K562 (cell line): ENCODE measurements at regions not wholly inside any gene's neighbourhood (a gene's known extent, or its start where the extent isn't known, plus 50 kb on each side); places are given as distances from the start of the nearest gene placed in this dataset.
"Not testable (repeated sequence)": the region's sequence is repeated elsewhere in the genome, so short reads cannot be mapped to it uniquely, and the experiment has no call there.

Experiments used
- ATAC-seq: fragments of 200-7000 bp; cut with Tn5 transposase; 3 replicates; pipeline ENCODE4 v1.9.1; 2020; ENCODE audit warnings: moderate library complexity
- BruUV-seq: library from RNA; stranded (reverse); fragments of 400-500 nt; replicated peaks from 2 replicates; lab custom pipeline; 2021; lab: Mats Ljungman, UMichigan
- CTCF ChIA-PET: fragments of 300-600 bp; formaldehyde crosslinking; extraction: SDS; loops from one replicate; lab custom pipeline; 2021; ENCODE audit warnings: low intra/inter-chr PET ratio; lab: Yijun Ruan, JAX
- POLR2A ChIA-PET: fragments of 300-600, 350-650 bp; sonication (Branson Sonifier 250); formaldehyde crosslinking; extraction: SDS; loops from one replicate; lab custom pipeline; 2021; ENCODE audit warnings: antibody characterized with exemption, inconsistent platforms; lab: Yijun Ruan, JAX
- DNase-seq, 4 experiments: peaks; one replicate each; pipeline versions ENCODE4 v3.0.0 to v3.0.0-alpha.2; 2011 to 2018; ENCODE audit warnings: low spot score in 3 of 4, mixed read lengths in 3 of 4; ENCODE audit errors: extremely low read depth in 1 of 4
- FAIRE-seq: peaks from 2 replicates; lab custom pipeline; 2011; peaks lifted over from hg19 to GRCh38; lab: Jason Lieb, UNC
- H2AFZ ChIP-seq: 2 replicates; pipeline ENCODE4 v1.6.0; 2011; ENCODE audit warnings: low read depth, low read length, control low read depth, inconsistent platforms
- H3K27ac ChIP-seq: fragments of 200-600 bp; 3 replicates; pipeline ENCODE4 v1.8.0; 2011; ENCODE audit warnings: low read depth, mild to moderate bottlenecking, control low read depth, inconsistent platforms, low read length, moderate library complexity, mixed read lengths; ENCODE audit errors: extremely low read depth
- H3K27me3 ChIP-seq, 2 experiments: fragments of 300-600 bp in 1 of 2; 2 replicates in 1 of 2; 3 replicates in 1 of 2; pipeline versions ENCODE4 v1.6.0 to v1.8.0; 2011; ENCODE audit warnings: inconsistent platforms in 2 of 2, low read length in 2 of 2, mild to moderate bottlenecking in 1 of 2, mixed read lengths in 1 of 2, moderate library complexity in 1 of 2; ENCODE audit not compliant: control insufficient read depth in 2 of 2, insufficient read depth in 2 of 2
- H3K36me3 ChIP-seq: fragments of 300-600 bp; 3 replicates; pipeline ENCODE4 v1.8.0; 2011; ENCODE audit warnings: mild to moderate bottlenecking, low read length, inconsistent platforms; ENCODE audit not compliant: control insufficient read depth, insufficient read depth
- H3K4me1 ChIP-seq, 2 experiments: fragments of 200-600 bp in 1 of 2; replicated peaks in 1 of 2; 2 replicates in 1 of 2; 3 replicates in 1 of 2; pipeline versions ENCODE4 v1.5.1 to v1.8.0; 2011; ENCODE audit warnings: inconsistent platforms in 2 of 2, low read length in 2 of 2, mild to moderate bottlenecking in 1 of 2, mixed read lengths in 1 of 2, moderate library complexity in 1 of 2; ENCODE audit not compliant: control insufficient read depth in 2 of 2, insufficient read depth in 2 of 2
- H3K4me2 ChIP-seq: 2 replicates; pipeline ENCODE4 v1.6.1; 2011; ENCODE audit warnings: low read length, control low read depth, inconsistent platforms, mixed read lengths; ENCODE audit not compliant: insufficient read depth
- H3K4me3 ChIP-seq: fragments of 200-600 bp; sonication (generic), shearing (Covaris generic); 2 replicates; pipeline ENCODE4 v1.5.1; 2016; ENCODE audit warnings: control low read depth, inconsistent platforms
- H3K79me2 ChIP-seq: fragments of 200-600 bp; 3 replicates; pipeline ENCODE4 v1.8.0; 2011; ENCODE audit warnings: low read length, inconsistent platforms; ENCODE audit not compliant: control insufficient read depth, insufficient read depth
- H3K9ac ChIP-seq, 2 experiments: 2 replicates each; pipeline versions ENCODE4 v1.6.0 to v1.6.1; 2011; ENCODE audit warnings: low read depth in 2 of 2, low read length in 2 of 2, control low read depth in 1 of 2, inconsistent platforms in 1 of 2, mild to moderate bottlenecking in 1 of 2, mixed read lengths in 1 of 2; ENCODE audit not compliant: insufficient read depth in 1 of 2
- H3K9me1 ChIP-seq: one replicate; pipeline ENCODE4 v1.6.0; 2011; ENCODE audit warnings: inconsistent platforms, mild to moderate bottlenecking, low read length, moderate library complexity; ENCODE audit not compliant: control insufficient read depth, insufficient read depth
- H3K9me3 ChIP-seq: replicated peaks from 2 replicates; pipeline ENCODE4 v1.5.1; 2011; ENCODE audit warnings: low read depth, low read length, inconsistent platforms; ENCODE audit not compliant: control insufficient read depth, insufficient read depth
- H4K20me1 ChIP-seq: replicated peaks from 2 replicates; pipeline ENCODE4 v1.6.1; 2011; ENCODE audit warnings: low read length, inconsistent platforms, mixed read lengths; ENCODE audit not compliant: control insufficient read depth, insufficient read depth
- ATF7 ChIP-seq: fragments of 450-650 bp; IDR thresholded peaks from 2 replicates; pipeline ENCODE4 v1.7.1; 2014; ENCODE audit warnings: mild to moderate bottlenecking, moderate library complexity
- JUN ChIP-seq, 2 experiments: sonication (generic) in 1 of 2; formaldehyde crosslinking in 1 of 2; IDR thresholded peaks; 2 replicates each; pipeline versions ENCODE4 v1.6.1 to v1.8.0; 2012 to 2022; ENCODE audit warnings: borderline replicate concordance in 2 of 2, mild to moderate bottlenecking in 2 of 2, improper control_type of control experiment in 1 of 2, low read depth in 1 of 2, low read length in 1 of 2, missing genetic modification reagents in 1 of 2
- MEF2D ChIP-seq: conservative IDR thresholded peaks from 2 replicates; pipeline ENCODE4 v1.6.1; 2016; ENCODE audit warnings: low read depth, missing genetic modification characterization, missing compliant biosample characterization
- MXI1 ChIP-seq: IDR thresholded peaks from 2 replicates; pipeline ENCODE4 v1.6.1; 2011; ENCODE audit warnings: low read depth, mild to moderate bottlenecking, improper control_type of control experiment, low read length
- NFIC ChIP-seq: fragments of 450-650 bp; IDR thresholded peaks from 2 replicates; pipeline ENCODE4 v1.6.1; 2017; ENCODE audit warnings: mild to moderate bottlenecking, inconsistent platforms
- PPARD ChIP-seq: fragments of 250-450 bp; sonication (Bioruptor Pico); IDR thresholded peaks from 2 replicates; pipeline ENCODE4 v1.8.0; 2022; ENCODE audit warnings: inconsistent platforms, mild to moderate bottlenecking, moderate library complexity
- SMC3 ChIP-seq: conservative IDR thresholded peaks from 2 replicates; pipeline ENCODE4 v1.6.1; 2011; ENCODE audit warnings: low read depth, low read length, improper control_type of control experiment; ENCODE audit not compliant: insufficient read depth
- STAT5B ChIP-seq: fragments of 250-450 bp; sonication (Bioruptor Pico); IDR thresholded peaks from 2 replicates; pipeline ENCODE4 v1.8.0; 2021; ENCODE audit warnings: mild to moderate bottlenecking, inconsistent platforms
- ZKSCAN1 ChIP-seq: fragments of 150-350 bp; IDR thresholded peaks from 2 replicates; pipeline ENCODE4 v1.6.1; 2016; ENCODE audit warnings: low read depth, low read length
- WGBS: fragments of 100-300 bp; shearing (Covaris generic); methylation state at CpG from one replicate; pipeline ENCODE4 v1.1.6; 2016; ENCODE audit warnings: low coverage, mixed read lengths; ENCODE audit not compliant: insufficient coverage; ENCODE audit errors: missing lambda C conversion rate; 5-methylcytosine and 5-hydroxymethylcytosine counted together
- in situ Hi-C: fragments of 300-500 bp; cut with MboI; formaldehyde crosslinking; loops from 4 replicates; pipeline ENCODE4 v1.15.0; 2018; ENCODE audit warnings: inconsistent platforms, mixed read lengths
- intact Hi-C: fragments of 100-400 bp; cut with micrococcal nuclease; formaldehyde crosslinking; loops from 2 replicates; pipeline ENCODE4 v1.14.2; 2022

DNA sequence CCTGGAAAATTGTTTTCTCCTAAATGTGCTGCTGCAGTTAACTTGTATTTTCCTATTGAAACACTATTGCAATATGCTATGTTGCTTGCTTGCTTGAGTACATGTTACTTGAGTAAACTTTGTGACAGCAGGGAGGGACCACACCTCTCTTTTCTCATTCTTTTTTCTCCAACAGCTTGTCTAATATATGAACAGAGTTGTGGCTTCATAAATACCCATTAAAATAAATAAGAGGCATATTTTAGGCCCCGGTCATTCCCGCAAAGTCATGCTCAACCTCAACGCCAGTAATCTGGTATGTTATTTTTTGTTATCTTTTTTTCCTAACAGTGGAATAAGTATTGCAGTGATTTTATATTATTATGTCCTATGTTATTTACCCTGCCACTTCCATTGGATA lies 2408.6 kb downstream of the ARAP2 start:
- FAIRE-seq, result peak; percentile 26
- not testable (repeated sequence) for BruUV-seq

DNA sequence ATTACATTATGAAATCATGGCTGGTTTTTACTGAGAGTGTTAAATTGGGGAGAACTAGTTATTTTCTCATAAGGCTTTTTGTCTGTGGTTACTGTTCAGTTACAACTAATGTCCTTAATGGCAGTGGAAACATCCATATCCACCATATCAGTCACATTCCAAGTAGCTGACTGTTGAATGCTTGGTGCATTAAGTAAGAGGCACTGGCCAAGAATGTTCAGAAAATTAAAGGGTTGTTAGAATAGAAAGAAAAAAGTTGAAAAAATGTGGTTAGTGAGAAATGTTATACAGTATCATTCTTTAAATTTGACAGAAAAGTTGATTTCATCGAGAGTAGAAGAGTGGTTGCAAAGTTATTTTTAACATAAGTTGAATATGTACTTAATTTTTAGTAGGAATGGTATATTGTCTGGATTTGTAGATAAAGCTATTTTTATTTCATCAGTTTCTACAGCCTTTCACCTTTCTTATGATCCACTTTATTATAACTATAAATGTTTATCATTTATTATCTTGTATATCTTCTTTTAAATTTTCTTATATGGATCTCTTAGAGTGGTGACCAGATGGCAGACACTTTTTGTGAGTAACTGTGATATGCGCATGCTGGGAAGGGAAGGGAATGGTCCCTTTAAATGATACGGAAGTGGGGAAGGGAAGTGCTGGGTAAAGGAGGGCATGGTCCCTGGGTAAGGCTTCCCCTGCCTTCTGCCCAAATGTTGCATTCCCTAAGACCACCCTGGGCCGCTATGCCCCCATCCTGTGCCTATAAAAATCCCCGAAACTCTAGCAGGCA lies 2407.1 kb downstream of the ARAP2 start:
- Histone ChIP-seq H4K20me1 (no peaks in the 10 kb centered on the region), H3K9ac (no peak overlapping the region), H3K4me3 (no peak overlapping the region), H3K9me3 (no peaks in the 10 kb centered on the region), H3K36me3 (no peaks in the 10 kb centered on the region), H2AFZ (no peak overlapping the region), H3K27me3 (no peaks in the 10 kb centered on the region), H3K9me1 (no peaks in the 10 kb centered on the region), H3K4me1 (no peaks in the 10 kb centered on the region), H3K27ac (no peak overlapping the region), H3K4me2 (no peak overlapping the region), H3K79me2 (no peaks in the 10 kb centered on the region)
- no peak for ATAC-seq
- DNase-seq, result no peak
- CTCF ChIA-PET, result no interaction called here
- WGBS, result 4% methylated on average over 5 of the region's 5 CpGs
- FAIRE-seq, result no peak
- intact Hi-C loops, result no loop called here
- in situ Hi-C loops, result no loop called here
- POLR2A ChIA-PET, result no interaction called here
- no TSS peak for BruUV-seq
- TF ChIP-seq NFIC (no peak), ATF7 (no peak), JUN (IDR thresholded peaks at IDR 0.05; ENCODE audit: borderline replicate concordance, low read depth, low read length) (no peak), JUN (CRISPR knock-in tag; IDR thresholded peaks at IDR 0.05; ENCODE audit: borderline replicate concordance) (no peak), MXI1 (no peak), MEF2D (tag) (no peak), SMC3 (no peak), STAT5B (CRISPR knock-in tag) (no peak), ZKSCAN1 (no peak), PPARD (no peak)

More for the DNA sequence above, 2408.6 kb downstream of the ARAP2 start:
- in situ Hi-C loops, DNase-seq, H4K20me1 ChIP-seq, H3K9me1 ChIP-seq, H3K9me3 ChIP-seq, ATAC-seq, H2AFZ ChIP-seq, H3K27me3 ChIP-seq, H3K36me3 ChIP-seq, intact Hi-C loops, POLR2A ChIA-PET, H3K9ac ChIP-seq, CTCF ChIA-PET, H3K4me3 ChIP-seq, H3K4me1 ChIP-seq, H3K27ac ChIP-seq, H3K79me2 ChIP-seq, H3K4me2 ChIP-seq: not testable (repeated sequence)
- 10% methylated on average over 3 of the region's 3 CpGs for WGBS
